Hepatocyte (in vitro differentiated cells): ENCODE measurements at regions not wholly inside any gene's neighbourhood (a gene's known extent, or its start where the extent isn't known, plus 50 kb on each side); places are given as distances from the start of the nearest gene placed in this dataset.

Experiments used
- CTCF ChIP-seq: fragments of 200-600 bp; sonication (generic); IDR thresholded peaks from 2 replicates; pipeline ENCODE4 v1.5.1; 2016; ENCODE audit warnings: antibody characterized with exemption, mild to moderate bottlenecking; ENCODE audit not compliant: poor library complexity
- EZH2 ChIP-seq: fragments of 200-600 bp; sonication (generic); IDR thresholded peaks from 2 replicates; pipeline ENCODE4 v1.6.1; 2016; ENCODE audit warnings: antibody characterized with exemption, mild to moderate bottlenecking, borderline replicate concordance
- EZH2phosphoT487 ChIP-seq: fragments of 200-600 bp; sonication (generic); IDR thresholded peaks from one replicate; pipeline ENCODE4 v1.6.1; 2018; ENCODE audit warnings: antibody characterized with exemption, mild to moderate bottlenecking, low read depth, moderate library complexity; ENCODE audit not compliant: unreplicated experiment, severe bottlenecking

- TF ChIP-seq CTCF (no peak), EZH2 (no peak), EZH2phosphoT487 (no peak)
These were observed 126.6 kb upstream of the CAMK1G start for GRCh38 chr1:209456878-209457277.
